ENCODE measurements at regions not wholly inside any gene's neighbourhood (a gene's known extent, or its start where the extent isn't known, plus 50 kb on each side); places are given as distances from the start of the nearest gene placed in this dataset.

- TF ChIP-seq CTCF (IDR thresholded peaks at IDR 0.05) (no peak), POLR2AphosphoS5 (IDR thresholded peaks at IDR 0.05) (no peak)
These were observed 340.9 kb upstream of the PCDH15 start for GRCh38 chr10:55141892-55142291.

Data from prostate gland (tissue), 2 donors.